ENCODE measurements at regions not wholly inside any gene's neighbourhood (a gene's known extent, or its start where the extent isn't known, plus 50 kb on each side); places are given as distances from the start of the nearest gene placed in this dataset.

DNA sequence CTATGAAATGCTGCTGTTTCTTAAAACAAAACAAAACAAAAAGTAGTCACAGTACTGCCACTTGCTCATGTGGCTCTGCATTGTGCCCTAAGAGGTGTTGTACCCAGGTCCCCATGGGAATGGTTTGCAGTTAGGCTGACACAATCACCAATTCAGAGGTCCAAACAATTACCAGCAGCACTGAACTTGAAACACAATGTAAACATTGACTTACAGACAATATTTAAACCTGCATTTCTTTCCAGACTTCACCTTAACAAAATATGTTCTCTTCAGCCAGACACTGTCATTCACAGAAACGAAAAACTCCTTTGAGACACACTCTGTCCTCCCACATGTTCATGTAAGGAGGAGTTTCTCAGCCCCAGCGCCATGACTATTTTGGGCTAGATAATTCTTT lies 206.8 kb upstream of the ARG1 start:
- TF ChIP-seq CTCF (IDR thresholded peaks at IDR 0.05) (no peak), EZH2 (IDR thresholded peaks at IDR 0.05; ENCODE audit: borderline replicate concordance, insufficient read depth, low read depth, low read length, poor library complexity, severe bottlenecking) (no peak)
- WGBS (ENCODE audit: insufficient coverage) = no CpG with 5 or more reads among the region's 2 CpGs
- Mint-ChIP-seq H3K27me3 (no peaks in the 10 kb centered on the region), H3K27ac (peak overlapping the region; percentile 2), H3K4me1 (peaks cover 39% of the 10 kb centered on the region), H3K9me3 (ENCODE audit: insufficient read depth) (no peaks in the 10 kb centered on the region), H3K4me3 (peak overlapping the region; percentile 3)
- DNase-seq (no peak), ATAC-seq (ENCODE audit: low read depth) (no peak)
- intact Hi-C loops (cut with micrococcal nuclease) = no loop called here
- no peaks in the 10 kb centered on the region for H4K20me1 ChIP-seq (ENCODE audit: control insufficient read depth, insufficient read depth, low read length, poor library complexity, severe bottlenecking)
- CTCF ChIA-PET = no interaction called here
- no peaks in the 10 kb centered on the region for H3K36me3 ChIP-seq (replicated peaks in 1 of 2; ENCODE audit: control extremely low read depth in 1 of 2, control insufficient read depth in 1 of 2, extremely low read depth in 1 of 2, insufficient read depth in 2 of 2, low read length in 1 of 2)
- no peaks in the 10 kb centered on the region for H3K79me2 ChIP-seq (ENCODE audit: control insufficient read depth, insufficient read depth, low read length)
- no peak overlapping the region for H3K27ac ChIP-seq (ENCODE audit: low read length in 2 of 2)
- H2AFZ ChIP-seq (ENCODE audit: insufficient read depth, low read depth, low read length, poor library complexity, severe bottlenecking) = peak overlapping the region; percentile 12
- H3K4me3 ChIP-seq (ENCODE audit: control extremely low read depth in 1 of 5, extremely low read depth in 1 of 5, insufficient read depth in 1 of 5, low read depth in 2 of 5, low read length in 4 of 5) = no peak overlapping the region
- peak overlapping the region; percentile 20 for H3K4me2 ChIP-seq (replicated peaks; ENCODE audit: low read depth, low read length, poor library complexity, severe bottlenecking)
- no peaks in the 10 kb centered on the region for H3K27me3 ChIP-seq (replicated peaks in 1 of 4; ENCODE audit: control extremely low read depth in 1 of 4, control insufficient read depth in 3 of 4, insufficient read depth in 4 of 4, low read length in 3 of 4)
- peak overlapping the region; percentile 3 for H3K9ac ChIP-seq (ENCODE audit: low read length)
- peaks cover 36 to 39% of the 10 kb centered on the region in 2 donors for H3K4me1 ChIP-seq (ENCODE audit: control insufficient read depth in 2 of 2, insufficient read depth in 2 of 2, low read length in 2 of 2)
- POLR2A ChIA-PET = no interaction called here
- H3K9me3 ChIP-seq (ENCODE audit: control extremely low read depth in 1 of 3, control insufficient read depth in 2 of 3, insufficient read depth in 1 of 3, low read length in 2 of 3) = no peaks in the 10 kb centered on the region

- Histone ChIP-seq H3K4me2 (replicated peaks; ENCODE audit: low read depth, low read length, poor library complexity, severe bottlenecking) (no peak overlapping the region), H4K20me1 (ENCODE audit: control insufficient read depth, insufficient read depth, low read length, poor library complexity, severe bottlenecking) (no peaks in the 10 kb centered on the region), H3K9ac (ENCODE audit: low read length) (no peak overlapping the region), H3K36me3 (replicated peaks in 1 of 2; ENCODE audit: control extremely low read depth in 1 of 2, control insufficient read depth in 1 of 2, extremely low read depth in 1 of 2, insufficient read depth in 2 of 2, low read length in 1 of 2) (no peaks in the 10 kb centered on the region), H3K27me3 (replicated peaks in 1 of 4; ENCODE audit: control extremely low read depth in 1 of 4, control insufficient read depth in 3 of 4, insufficient read depth in 4 of 4, low read length in 3 of 4) (no peaks in the 10 kb centered on the region), H3K27ac (ENCODE audit: low read length in 2 of 2) (no peak overlapping the region), H3K4me1 (ENCODE audit: control insufficient read depth in 2 of 2, insufficient read depth in 2 of 2, low read length in 2 of 2) (peaks cover 36 to 39% of the 10 kb centered on the region in 2 donors), H3K4me3 (ENCODE audit: control extremely low read depth in 1 of 5, extremely low read depth in 1 of 5, insufficient read depth in 1 of 5, low read depth in 2 of 5, low read length in 4 of 5) (no peak overlapping the region), H2AFZ (ENCODE audit: insufficient read depth, low read depth, low read length, poor library complexity, severe bottlenecking) (no peak overlapping the region), H3K79me2 (ENCODE audit: control insufficient read depth, insufficient read depth, low read length) (no peaks in the 10 kb centered on the region), H3K9me3 (ENCODE audit: control extremely low read depth in 1 of 3, control insufficient read depth in 2 of 3, insufficient read depth in 1 of 3, low read length in 2 of 3) (no peaks in the 10 kb centered on the region)
- ChIA-PET CTCF (interaction anchor here (1.3 kb wide), 1 partner anchor 168 kb away, joined by 3 read pairs; no protein-coding TSS in a partner anchor), POLR2A (no interaction called here)
- DNase-seq = no peak
- no peak for TF ChIP-seq CTCF (IDR thresholded peaks at IDR 0.05)
- no peak for TF ChIP-seq EZH2 (IDR thresholded peaks at IDR 0.05; ENCODE audit: borderline replicate concordance, insufficient read depth, low read depth, low read length, poor library complexity, severe bottlenecking)
- H3K27ac Mint-ChIP-seq = peak overlapping the region; percentile 24
- no peak overlapping the region for H3K4me3 Mint-ChIP-seq
- peaks cover 39% of the 10 kb centered on the region for H3K4me1 Mint-ChIP-seq
- no peak for ATAC-seq (ENCODE audit: low read depth)
- no peaks in the 10 kb centered on the region for H3K9me3 Mint-ChIP-seq (ENCODE audit: insufficient read depth)
- 100% methylated on average over 1 of the region's 10 CpGs for WGBS (ENCODE audit: insufficient coverage)
- intact Hi-C loops (cut with micrococcal nuclease) = no loop called here
- H3K27me3 Mint-ChIP-seq = no peaks in the 10 kb centered on the region
Measured at GRCh38 chr6:131367206-131367873, 205.7 kb upstream of the ARG1 start.

All from B cell (primary cell).